Activated naive CD4-positive, alpha-beta T cell treated with anti-CD3 and anti-CD28 coated beads, Interleukin-2, amount 10 ng/mL, durations not matched to agents 7 days and 5 days (primary cell): ENCODE measurements at regions not wholly inside any gene's neighbourhood (a gene's known extent, or its start where the extent isn't known, plus 50 kb on each side); places are given as distances from the start of the nearest gene placed in this dataset.
"Not testable (repeated sequence)": the region's sequence is repeated elsewhere in the genome, so short reads cannot be mapped to it uniquely, and the experiment has no call there.

ENCODE experiments used
- CTCF ChIA-PET: fragments of 350-600 bp; sonication (Branson Sonifier 250); formaldehyde crosslinking; loops from one replicate; lab custom pipeline; 2021; ENCODE audit warnings: antibody characterized with exemption; lab: Charles Lee
- DNase-seq: peaks from one replicate; pipeline ENCODE4 v3.0.0-alpha.2; 2020
- H3K27ac Mint-ChIP-seq: one replicate; pipeline ENCODE4 v1.8.0; 2021; ENCODE audit warnings: mild to moderate bottlenecking, moderate library complexity, mixed read lengths
- H3K27me3 Mint-ChIP-seq: one replicate; pipeline ENCODE4 v1.8.0; 2021; ENCODE audit warnings: mild to moderate bottlenecking, mixed read lengths
- H3K36me3 Mint-ChIP-seq: one replicate; pipeline ENCODE4 v1.8.0; 2021; ENCODE audit warnings: mixed read lengths
- H3K4me1 Mint-ChIP-seq: one replicate; pipeline ENCODE4 v1.8.0; 2021; ENCODE audit warnings: mixed read lengths
- H3K4me3 Mint-ChIP-seq: one replicate; pipeline ENCODE4 v1.8.0; 2021; ENCODE audit warnings: mild to moderate bottlenecking, moderate library complexity, mixed read lengths
- H3K9me3 Mint-ChIP-seq: one replicate; pipeline ENCODE4 v1.8.0; 2021; ENCODE audit warnings: mixed read lengths

DNA sequence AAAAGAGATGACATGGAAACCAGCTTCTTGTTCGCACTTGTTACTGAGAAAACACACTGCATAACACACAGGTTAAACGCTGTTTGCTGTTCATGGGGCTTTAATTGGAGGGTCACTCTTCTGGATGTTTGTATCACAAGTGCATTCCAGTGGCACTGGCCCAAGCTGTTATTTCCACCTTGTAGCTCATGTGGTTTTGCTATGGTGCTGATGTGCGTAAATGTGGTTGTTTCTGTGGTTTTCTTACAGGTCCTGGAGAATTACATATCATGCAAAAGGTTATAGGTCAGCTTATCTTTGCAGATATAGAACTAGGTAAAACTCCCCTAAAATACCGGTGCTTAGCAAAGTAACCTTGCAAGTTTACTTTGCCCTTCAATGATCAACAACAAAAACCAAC is 89.3 kb upstream of the AHI1 start:
- H3K4me1 Mint-ChIP-seq, result peaks cover 45% of the 10 kb centered on the region
- H3K27me3 Mint-ChIP-seq, result no peaks in the 10 kb centered on the region
- H3K27ac Mint-ChIP-seq, result peak overlapping the region; percentile 79
- H3K4me3 Mint-ChIP-seq, result no peak overlapping the region
- peak; percentile 37 for DNase-seq
- peaks cover 31% of the 10 kb centered on the region for H3K9me3 Mint-ChIP-seq
- peaks cover 37% of the 10 kb centered on the region for H3K36me3 Mint-ChIP-seq
- CTCF ChIA-PET, result interaction anchor here (0.9 to 1.7 kb wide), 6 partner anchors 18 to 702 kb away, joined by 3 to 6 read pairs (median 4); partner anchors contain the start of gene BCLAF1

DNA sequence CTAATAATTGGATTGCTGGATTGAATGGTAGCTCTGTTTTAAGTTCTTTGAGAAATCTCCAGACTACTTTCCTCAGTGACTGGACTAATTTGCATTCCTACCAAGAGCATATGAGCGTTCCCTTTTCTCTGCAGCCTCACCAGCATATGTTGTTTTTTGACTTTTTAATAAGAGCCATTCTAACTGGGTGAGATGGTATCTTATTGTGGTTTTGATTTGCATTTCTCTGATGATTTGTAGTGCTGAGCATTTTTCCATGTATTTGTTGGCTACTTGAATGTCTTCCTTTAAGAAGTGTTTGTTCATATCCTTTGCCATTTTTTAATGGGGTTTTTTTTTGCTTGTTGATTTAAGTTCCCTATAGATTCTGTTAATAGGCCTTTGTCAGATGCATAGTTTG is 94.7 kb upstream of the AHI1 start:
- CTCF ChIA-PET, result no interaction called here
- peaks cover 4% of the 10 kb centered on the region for H3K27me3 Mint-ChIP-seq
- H3K4me3 Mint-ChIP-seq, result no peak overlapping the region
- H3K36me3 Mint-ChIP-seq, result peaks cover 33% of the 10 kb centered on the region
- peaks cover 30% of the 10 kb centered on the region for H3K9me3 Mint-ChIP-seq
- DNase-seq, result no peak
- H3K4me1 Mint-ChIP-seq, result peaks cover 26% of the 10 kb centered on the region
- no peak overlapping the region for H3K27ac Mint-ChIP-seq

DNA sequence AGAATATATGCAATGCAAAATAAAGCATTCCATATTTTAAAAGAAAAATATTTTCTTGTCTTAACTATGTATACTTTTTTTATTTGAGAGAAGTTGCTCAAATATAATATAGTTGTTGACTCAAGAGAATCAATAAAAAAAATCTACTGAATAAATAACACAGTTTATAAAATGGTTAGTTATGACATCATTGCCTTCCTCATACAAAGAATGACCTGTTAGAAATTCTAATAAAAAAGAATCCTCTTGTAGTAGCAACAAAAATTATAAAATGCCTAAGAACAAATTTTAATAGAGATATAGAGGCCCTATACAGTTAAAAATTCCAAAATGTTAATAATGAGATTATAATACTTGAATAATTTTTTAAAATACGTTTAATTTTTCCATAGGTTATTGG is 96.5 kb upstream of the AHI1 start:
- H3K4me1 Mint-ChIP-seq, result peaks cover 13% of the 10 kb centered on the region
- CTCF ChIA-PET, result interaction anchor here (1.0 kb wide), 1 partner anchor 10 kb away, joined by 3 read pairs; no protein-coding TSS in a partner anchor
- no peak overlapping the region for H3K4me3 Mint-ChIP-seq
- H3K27me3 Mint-ChIP-seq, result peaks cover 4% of the 10 kb centered on the region
- DNase-seq, result no peak
- no peak overlapping the region for H3K27ac Mint-ChIP-seq
- H3K36me3 Mint-ChIP-seq, result peaks cover 28% of the 10 kb centered on the region
- peaks cover 29% of the 10 kb centered on the region for H3K9me3 Mint-ChIP-seq

DNA sequence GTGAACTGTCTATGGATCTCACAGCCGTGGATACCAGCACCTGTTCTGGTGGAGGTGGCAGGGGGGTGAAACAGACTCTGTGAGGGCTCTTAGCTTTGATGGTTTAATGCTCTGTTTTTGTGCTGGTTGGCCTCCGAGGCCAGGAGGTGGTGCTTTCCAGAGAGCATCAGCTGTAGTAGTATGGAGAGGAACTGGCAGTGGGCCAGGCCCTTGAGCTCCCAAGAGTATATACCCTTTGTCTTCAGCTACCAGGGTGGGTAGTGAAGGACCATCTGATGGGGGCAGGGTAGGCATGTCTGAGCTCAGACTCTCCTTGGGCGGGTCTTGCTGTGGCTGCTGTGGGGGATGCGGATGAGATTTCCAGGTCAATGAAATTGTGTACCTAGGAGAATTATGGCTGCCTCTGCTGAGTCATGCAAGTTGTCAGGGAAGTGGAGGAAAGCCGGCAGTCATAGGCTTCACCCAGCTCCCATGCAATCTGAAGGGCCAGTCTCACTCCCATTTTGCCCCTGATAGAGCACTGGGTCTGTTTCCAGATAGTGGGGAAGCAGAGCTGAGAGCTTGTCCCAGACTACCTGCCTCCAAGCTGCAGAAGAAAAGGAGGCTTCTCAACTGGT is 102.7 kb upstream of the AHI1 start:
- Mint-ChIP-seq H3K27me3 (peaks cover 9% of the 10 kb centered on the region), H3K4me1 (peaks cover 10% of the 10 kb centered on the region), H3K27ac (no peak overlapping the region), H3K36me3 (peaks cover 15% of the 10 kb centered on the region), H3K9me3 (peaks cover 27% of the 10 kb centered on the region), H3K4me3 (no peak overlapping the region)
- DNase-seq, result no peak
- CTCF ChIA-PET, result no interaction called here

DNA sequence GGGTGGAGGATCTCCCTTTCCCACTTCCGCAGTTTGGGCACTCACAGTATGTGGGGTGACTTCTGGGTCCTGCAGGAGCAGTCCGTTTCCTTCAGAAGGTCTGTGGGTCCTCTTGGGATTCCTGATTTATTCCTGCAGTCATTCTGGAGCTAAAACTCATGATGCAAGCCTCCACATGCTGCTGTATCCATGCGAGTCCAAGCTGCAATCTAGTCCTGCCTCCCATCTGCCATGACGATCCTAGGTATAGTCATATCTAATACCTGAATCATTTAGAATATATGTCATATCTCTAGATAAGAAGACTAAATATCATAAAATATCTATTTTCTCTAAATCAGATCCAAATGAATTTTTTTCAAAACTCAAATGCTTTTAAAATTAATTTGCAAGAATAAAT is 103.4 kb upstream of the AHI1 start:
- H3K9me3 Mint-ChIP-seq, result peaks cover 27% of the 10 kb centered on the region
- H3K36me3 Mint-ChIP-seq, result peaks cover 15% of the 10 kb centered on the region

DNA sequence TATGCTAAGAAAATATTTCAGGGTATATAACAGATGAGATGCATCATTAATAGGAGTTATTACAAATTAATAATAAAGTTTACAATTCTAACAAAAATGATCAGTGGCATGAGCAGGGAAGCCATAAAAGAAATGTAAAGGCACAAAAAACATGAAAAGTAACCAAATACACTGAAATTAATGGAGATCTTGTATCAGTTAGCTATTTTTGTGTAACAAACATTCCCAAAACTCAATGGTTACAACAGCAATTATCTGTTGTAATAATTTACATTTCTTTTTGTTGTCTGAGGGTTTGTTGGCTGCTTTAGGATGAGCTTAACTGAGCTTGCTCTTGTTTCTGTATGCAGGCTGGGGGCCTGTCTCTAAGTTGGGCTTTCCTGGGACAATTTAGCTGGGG is 104.3 kb upstream of the AHI1 start:
- DNase-seq, result no peak
- peaks cover 12% of the 10 kb centered on the region for H3K36me3 Mint-ChIP-seq
- CTCF ChIA-PET, result no interaction called here
- H3K9me3 Mint-ChIP-seq, result peaks cover 22% of the 10 kb centered on the region
- H3K4me3 Mint-ChIP-seq, result no peak overlapping the region
- no peak overlapping the region for H3K27ac Mint-ChIP-seq
- peaks cover 5% of the 10 kb centered on the region for H3K27me3 Mint-ChIP-seq
- peaks cover 10% of the 10 kb centered on the region for H3K4me1 Mint-ChIP-seq

More for the DNA sequence above, 103.4 kb upstream of the AHI1 start:
- Mint-ChIP-seq H3K4me1 (peaks cover 10% of the 10 kb centered on the region), H3K27me3 (peaks cover 5% of the 10 kb centered on the region), H3K4me3 (no peak overlapping the region), H3K27ac (no peak overlapping the region)
- DNase-seq, result no peak
- CTCF ChIA-PET, result no interaction called here

DNA sequence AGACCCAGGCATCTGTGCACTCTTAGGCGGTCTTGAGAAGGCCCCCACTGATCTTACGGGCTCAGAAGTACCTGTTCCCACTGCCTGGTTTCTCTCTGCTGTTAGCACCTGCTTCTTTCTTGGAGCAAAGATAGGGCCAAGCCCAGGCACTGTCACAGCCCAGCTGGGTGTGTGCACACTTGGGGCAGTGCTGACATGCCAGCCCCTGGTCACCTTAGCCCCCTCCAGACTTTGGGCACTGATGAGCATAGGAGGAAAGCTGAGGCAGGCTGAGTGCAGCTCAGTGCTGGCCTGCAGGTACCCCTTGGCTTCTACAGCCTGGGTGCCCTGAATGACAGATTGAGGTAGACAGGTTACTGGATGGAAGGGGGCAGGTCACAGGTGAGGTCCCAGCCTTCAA is 105.7 kb upstream of the AHI1 start:
- Mint-ChIP-seq H3K9me3 (peaks cover 16% of the 10 kb centered on the region), H3K4me1 (peaks cover 10% of the 10 kb centered on the region), H3K36me3 (peaks cover 5% of the 10 kb centered on the region), H3K27me3 (peaks cover 5% of the 10 kb centered on the region), H3K4me3 (no peak overlapping the region), H3K27ac (no peak overlapping the region)
- CTCF ChIA-PET, result no interaction called here
- DNase-seq, result no peak

DNA sequence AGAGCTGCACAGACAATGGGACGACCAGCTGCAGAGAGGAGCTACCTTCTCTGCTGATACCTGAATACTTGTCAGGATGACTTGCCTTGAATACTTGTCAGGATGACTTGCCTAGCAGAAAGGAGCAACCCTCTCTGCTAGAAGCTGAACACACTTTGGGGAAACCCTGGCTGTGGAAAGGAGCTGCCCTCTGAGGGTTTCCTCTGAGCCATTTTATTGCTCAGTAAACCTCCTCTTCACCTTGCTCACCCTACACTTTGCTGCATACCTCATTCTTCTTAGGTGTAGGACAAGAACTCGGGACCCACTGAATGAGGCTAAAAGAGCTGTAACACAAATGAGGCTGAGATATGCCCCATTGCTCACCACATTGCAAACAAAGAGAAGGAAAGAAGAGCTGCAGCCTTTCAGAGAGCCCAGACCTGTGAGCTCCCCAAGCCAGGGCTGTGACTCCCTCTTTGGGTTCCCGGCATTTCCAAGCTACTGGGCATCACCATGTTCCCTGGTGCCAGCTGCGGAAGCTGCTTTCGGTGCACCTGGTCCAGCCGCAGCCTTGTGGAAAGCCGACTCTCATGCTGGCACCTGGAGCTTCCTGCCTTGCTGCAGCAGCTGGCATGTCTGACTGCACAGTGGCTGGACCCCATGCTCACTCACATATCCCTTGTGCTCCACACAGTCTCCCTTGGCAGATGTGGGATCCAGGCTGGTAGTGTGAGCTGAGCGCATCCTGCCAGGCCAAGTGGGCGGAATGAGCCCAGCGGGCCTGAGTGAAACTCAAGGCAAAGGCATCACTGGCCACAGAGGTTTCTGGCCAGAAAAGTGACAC is 106.7 kb upstream of the AHI1 start:
- Mint-ChIP-seq H3K27ac (no peak overlapping the region), H3K9me3 (peaks cover 11% of the 10 kb centered on the region), H3K4me3 (no peak overlapping the region), H3K4me1 (peaks cover 10% of the 10 kb centered on the region), H3K36me3 (peaks cover 3% of the 10 kb centered on the region), H3K27me3 (peaks cover 8% of the 10 kb centered on the region)
- CTCF ChIA-PET, result interaction anchor here (0.7 to 1.2 kb wide), 2 partner anchors 11 to 15 kb away, joined by 3 read pairs; no protein-coding TSS in a partner anchor
- no peak for DNase-seq

DNA sequence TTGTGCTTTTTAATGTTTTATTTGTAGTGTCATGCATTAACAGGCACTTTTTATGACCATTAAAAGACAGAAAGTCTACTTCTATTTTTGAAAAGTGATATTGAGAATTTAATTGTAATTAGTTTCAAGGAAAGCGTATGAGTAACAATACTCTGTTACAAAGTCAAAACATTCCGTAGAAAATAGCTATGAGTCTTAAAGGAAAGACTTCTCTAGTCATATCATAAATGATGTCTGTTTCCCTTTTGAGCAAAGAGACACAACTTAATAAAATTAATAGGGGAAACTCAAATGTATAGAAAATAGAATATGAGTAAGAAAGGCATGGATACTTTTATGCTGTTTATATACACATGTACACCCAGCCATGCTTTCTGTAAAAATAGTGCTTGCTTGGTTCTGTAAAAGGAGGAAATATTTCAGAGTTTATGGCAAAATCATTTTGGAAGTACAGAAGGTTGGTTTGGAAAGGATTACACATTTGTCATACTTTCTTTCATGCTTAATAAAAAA is 107.8 kb upstream of the AHI1 start:
- DNase-seq, result no peak
- Mint-ChIP-seq H3K9me3 (peaks cover under 1% of the 10 kb centered on the region), H3K27ac (no peak overlapping the region), H3K36me3 (no peaks in the 10 kb centered on the region), H3K4me1 (peaks cover 2% of the 10 kb centered on the region), H3K4me3 (no peak overlapping the region), H3K27me3 (peaks cover 12% of the 10 kb centered on the region)
- CTCF ChIA-PET, result no interaction called here

DNA sequence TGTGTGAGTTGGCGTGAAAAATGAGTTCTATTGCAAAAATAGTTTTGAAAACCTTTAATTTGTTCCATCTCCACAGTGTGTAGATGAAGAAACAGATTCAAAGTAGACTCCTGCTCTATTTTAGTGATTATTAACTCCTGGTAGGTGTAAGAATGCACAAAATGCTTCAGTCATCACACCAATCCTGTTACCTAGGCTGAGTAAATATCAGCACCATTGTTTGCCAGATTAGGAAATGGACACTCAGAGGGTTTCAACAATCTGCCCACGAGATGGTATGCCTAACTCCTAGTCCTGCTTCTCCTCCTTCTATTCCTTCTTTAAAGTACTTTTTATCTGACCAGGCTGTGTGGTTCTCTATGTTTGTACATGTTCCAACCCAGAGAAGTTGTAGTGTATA is 108.9 kb upstream of the AHI1 start:
- H3K36me3 Mint-ChIP-seq, result no peaks in the 10 kb centered on the region
- no peaks in the 10 kb centered on the region for H3K9me3 Mint-ChIP-seq
- H3K4me1 Mint-ChIP-seq, result peaks cover 2% of the 10 kb centered on the region
- no peak overlapping the region for H3K4me3 Mint-ChIP-seq
- CTCF ChIA-PET, result interaction anchor here (1.1 kb wide), 1 partner anchor 71 kb away, joined by 3 read pairs; no protein-coding TSS in a partner anchor
- no peak overlapping the region for H3K27ac Mint-ChIP-seq
- H3K27me3 Mint-ChIP-seq, result peaks cover 12% of the 10 kb centered on the region
- no peak for DNase-seq

DNA sequence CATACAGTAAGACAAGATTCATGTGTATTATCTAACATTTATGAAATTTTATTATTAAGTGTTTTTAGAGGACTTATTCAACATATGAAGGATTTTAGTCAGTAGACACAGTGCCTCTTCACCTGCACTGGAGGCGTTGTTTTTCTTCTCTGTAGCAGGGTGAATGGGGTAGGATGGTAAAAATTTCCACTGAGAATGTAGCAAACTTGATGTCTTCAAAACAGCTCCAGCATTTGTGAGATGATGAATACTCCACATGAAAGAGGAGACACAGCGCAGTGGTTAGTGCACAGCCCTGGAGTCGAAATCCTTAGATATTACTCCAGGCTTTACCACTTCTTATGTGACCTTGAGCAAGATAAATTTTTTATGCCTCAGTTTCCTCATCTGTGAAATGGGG is 110.5 kb upstream of the AHI1 start:
- Mint-ChIP-seq H3K27ac (no peak overlapping the region), H3K4me3 (no peak overlapping the region), H3K27me3 (peaks cover 12% of the 10 kb centered on the region), H3K36me3 (no peaks in the 10 kb centered on the region), H3K9me3 (no peaks in the 10 kb centered on the region), H3K4me1 (peaks cover 2% of the 10 kb centered on the region)
- CTCF ChIA-PET, result no interaction called here
- no peak for DNase-seq

DNA sequence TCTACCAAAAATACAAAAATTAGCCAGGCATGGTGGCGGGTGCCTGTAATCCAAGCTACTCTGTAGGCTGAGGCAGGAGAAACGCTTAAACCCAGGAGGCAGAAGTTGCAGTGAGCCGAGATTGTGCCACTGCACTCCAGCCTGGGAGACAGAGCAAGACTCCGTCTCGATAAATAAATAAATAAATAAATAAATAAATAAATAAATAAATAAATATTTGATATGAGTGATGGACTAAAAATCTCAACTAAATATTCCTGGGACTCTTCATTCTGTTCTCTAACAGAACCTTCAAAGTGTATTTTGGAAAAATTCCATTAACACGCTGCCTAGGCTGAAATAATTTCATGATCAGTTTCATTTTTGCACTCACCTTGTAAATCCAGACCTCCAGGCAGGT is 112.7 kb upstream of the AHI1 start:
- not testable (repeated sequence) for H3K9me3 Mint-ChIP-seq, H3K27me3 Mint-ChIP-seq

DNA sequence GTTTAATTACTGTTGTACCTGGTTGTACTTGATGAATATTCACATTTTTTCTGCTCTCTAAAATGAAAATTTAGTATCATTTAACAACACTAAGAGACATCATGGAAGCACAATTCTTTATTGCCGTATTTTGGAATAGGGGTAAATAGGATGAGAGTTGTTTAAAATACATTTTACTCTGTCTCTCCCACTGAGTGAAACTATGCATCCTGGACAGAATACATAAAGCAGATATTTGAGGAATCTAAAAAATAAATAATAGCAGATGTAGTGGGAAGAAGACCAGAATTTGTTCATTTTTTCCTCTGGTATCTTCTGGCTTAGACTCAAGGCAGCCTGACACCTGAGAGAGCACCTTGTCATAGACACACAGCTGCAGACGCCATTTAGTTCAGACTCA is 119.1 kb upstream of the AHI1 start:
- H3K9me3 Mint-ChIP-seq, result no peaks in the 10 kb centered on the region
- no peak overlapping the region for H3K4me3 Mint-ChIP-seq
- peaks cover 13% of the 10 kb centered on the region for H3K27me3 Mint-ChIP-seq
- no peaks in the 10 kb centered on the region for H3K36me3 Mint-ChIP-seq
- no peaks in the 10 kb centered on the region for H3K4me1 Mint-ChIP-seq
- CTCF ChIA-PET, result no interaction called here
- no peak for DNase-seq
- no peak overlapping the region for H3K27ac Mint-ChIP-seq

More for the DNA sequence above, 112.7 kb upstream of the AHI1 start:
- H3K27ac Mint-ChIP-seq, H3K4me1 Mint-ChIP-seq, DNase-seq, CTCF ChIA-PET, H3K4me3 Mint-ChIP-seq, H3K36me3 Mint-ChIP-seq: not testable (repeated sequence)

DNA sequence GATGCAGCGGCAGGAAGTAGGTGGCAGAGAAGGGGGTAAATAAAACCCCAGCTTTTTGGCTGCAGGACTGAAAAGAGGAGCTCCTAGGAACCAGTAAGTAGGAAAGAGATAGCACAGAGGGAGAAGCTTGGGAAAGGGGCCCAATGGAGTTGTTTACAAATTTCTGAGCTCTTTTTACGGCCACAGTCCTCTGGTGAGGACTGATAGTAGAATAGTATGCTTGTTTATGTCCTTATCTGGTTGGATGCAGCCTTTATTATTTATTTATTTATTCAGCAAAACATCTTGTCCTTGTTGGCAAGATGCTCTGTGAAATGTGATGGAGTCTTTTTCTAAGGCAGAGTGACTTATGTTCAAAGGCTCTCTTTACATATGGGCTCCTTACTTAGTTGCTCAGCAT is 119.7 kb upstream of the AHI1 start:
- DNase-seq, result no peak
- no peaks in the 10 kb centered on the region for H3K9me3 Mint-ChIP-seq
- H3K4me3 Mint-ChIP-seq, result no peak overlapping the region
- H3K4me1 Mint-ChIP-seq, result no peaks in the 10 kb centered on the region
- H3K36me3 Mint-ChIP-seq, result no peaks in the 10 kb centered on the region
- CTCF ChIA-PET, result no interaction called here
- H3K27me3 Mint-ChIP-seq, result peaks cover 13% of the 10 kb centered on the region
- no peak overlapping the region for H3K27ac Mint-ChIP-seq
